ENCODE measurements at regions not wholly inside any gene's neighbourhood (a gene's known extent, or its start where the extent isn't known, plus 50 kb on each side); places are given as distances from the start of the nearest gene placed in this dataset.

DNA sequence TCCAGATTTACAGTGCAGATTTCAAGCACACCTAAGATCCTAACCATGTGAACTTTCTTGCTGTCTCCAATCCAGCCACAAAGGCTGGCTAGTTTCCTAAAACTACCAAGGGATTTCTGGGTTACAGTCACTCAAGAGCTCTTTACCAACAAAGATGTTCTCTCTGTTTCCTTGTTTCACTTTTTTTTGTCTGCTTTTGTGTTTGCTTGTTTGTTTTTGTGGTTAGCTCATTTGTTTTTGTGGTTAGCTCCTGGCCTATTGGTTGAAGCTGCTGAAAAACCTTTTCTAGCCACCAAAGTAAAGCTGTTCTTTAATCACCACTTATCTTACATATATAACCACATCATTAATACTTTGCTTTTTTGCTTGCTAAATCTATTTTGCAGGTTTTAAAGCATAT is 642.5 kb upstream of the GALNTL6 start:
- Histone ChIP-seq H3K79me2 (ENCODE audit: control insufficient read depth in 1 of 2, insufficient read depth in 2 of 2, low read length in 2 of 2) (no peaks in the 10 kb centered on the region), H3K9ac (replicated peaks in 1 of 4; ENCODE audit: extremely low read depth in 1 of 4, low read depth in 3 of 4, low read length in 3 of 4) (no peak overlapping the region), H2BK15ac (ENCODE audit: low read length) (no peak overlapping the region), H3K23me2 (ENCODE audit: low read depth, low read length) (no peaks in the 10 kb centered on the region), H4K91ac (replicated peaks; ENCODE audit: insufficient read length, low read length) (no peak overlapping the region), H3K18ac (ENCODE audit: extremely low read depth, low read length) (no peak overlapping the region), H3K9me3 (ENCODE audit: insufficient read depth in 2 of 2, low read depth in 1 of 2, low read length in 1 of 2) (no peaks in the 10 kb centered on the region), H2BK5ac (ENCODE audit: low read depth, low read length) (no peak overlapping the region), H4K8ac (ENCODE audit: extremely low read depth, insufficient read depth, low read length) (no peak overlapping the region), H3K56ac (replicated peaks; ENCODE audit: insufficient read length, low read depth, low read length) (no peak overlapping the region), H3K4me2 (ENCODE audit: insufficient read depth in 1 of 2, low read depth in 2 of 2, low read length in 2 of 2) (no peak overlapping the region), H4K5ac (ENCODE audit: insufficient read length, low read depth, low read length) (no peak overlapping the region), H3K23ac (ENCODE audit: insufficient read length) (no peak overlapping the region), H3K36me3 (ENCODE audit: control insufficient read depth in 2 of 4, insufficient read depth in 4 of 4, low read length in 3 of 4) (no peaks in the 10 kb centered on the region), H2AFZ (ENCODE audit: low read length) (peak overlapping the region; percentile 67; the same call in 1 of the 2 replicates), H3K4ac (replicated peaks; ENCODE audit: insufficient read length, low read depth, low read length) (no peak overlapping the region), H3K27ac (ENCODE audit: low read depth, low read length) (no peak overlapping the region), H4K20me1 (replicated peaks in 1 of 2; ENCODE audit: control insufficient read depth in 1 of 2, insufficient read depth in 2 of 2, low read length in 2 of 2) (no peaks in the 10 kb centered on the region), H3K27me3 (replicated peaks in 1 of 4; ENCODE audit: control insufficient read depth in 3 of 4, extremely low read depth in 1 of 4, insufficient read depth in 3 of 4, low read length in 3 of 4) (no peaks in the 10 kb centered on the region), H2BK120ac (replicated peaks; ENCODE audit: low read depth, low read length) (no peak overlapping the region), H2BK20ac (ENCODE audit: low read length) (no peak overlapping the region), H3K4me1 (replicated peaks in 1 of 4; ENCODE audit: control insufficient read depth in 3 of 4, insufficient read depth in 4 of 4, low read length in 3 of 4) (no peaks in the 10 kb centered on the region), H3K14ac (ENCODE audit: insufficient read length) (no peak overlapping the region), H2AK5ac (ENCODE audit: low read depth, low read length) (no peak overlapping the region), H3K79me1 (ENCODE audit: low read depth, low read length) (no peaks in the 10 kb centered on the region), H3K4me3 (ENCODE audit: extremely low read depth in 1 of 4, insufficient read depth in 2 of 4, low read depth in 3 of 4, low read length in 4 of 4) (no peak overlapping the region), H2BK12ac (ENCODE audit: low read depth, low read length) (no peak overlapping the region)
- ChIA-PET POLR2A (ENCODE audit: partially characterized antibody) (no interaction called here), CTCF (ENCODE audit: partially characterized antibody) (no interaction called here)
- DNase-seq (ENCODE audit: low read depth in 1 of 2, low spot score in 2 of 2) (no peak), FAIRE-seq (no peak)
- TF ChIP-seq, protein P1, sequence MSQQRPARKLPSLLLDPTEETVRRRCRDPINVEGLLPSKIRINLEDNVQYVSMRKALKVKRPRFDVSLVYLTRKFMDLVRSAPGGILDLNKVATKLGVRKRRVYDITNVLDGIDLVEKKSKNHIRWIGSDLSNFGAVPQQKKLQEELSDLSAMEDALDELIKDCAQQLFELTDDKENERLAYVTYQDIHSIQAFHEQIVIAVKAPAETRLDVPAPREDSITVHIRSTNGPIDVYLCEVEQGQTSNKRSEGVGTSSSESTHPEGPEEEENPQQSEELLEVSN (IDR thresholded peaks at IDR 0.05) = no peak
- TF ChIP-seq BRCA1 (IDR thresholded peaks at IDR 0.05; ENCODE audit: low read depth, low read length) (no peak), CHD2 (IDR thresholded peaks at IDR 0.05; ENCODE audit: low read length) (no peak)
